ENCODE measurements at regions not wholly inside any gene's neighbourhood (a gene's known extent, or its start where the extent isn't known, plus 50 kb on each side); places are given as distances from the start of the nearest gene placed in this dataset.

GRCh38 chr7:25614415-25614814 is 386.1 kb upstream of the NPVF start:
- CTCF ChIA-PET = no interaction called here
- H3K27ac ChIP-seq = no peak overlapping the region
- no peaks in the 10 kb centered on the region for H3K4me1 ChIP-seq
- no peak overlapping the region for H3K4me2 ChIP-seq
- H3K9me3 ChIP-seq = no peaks in the 10 kb centered on the region; the same call in 1 of the 3 replicates
- ATAC-seq (no peak), DNase-seq (ENCODE audit: low read depth in 1 of 2, low spot score in 1 of 2) (no peak), FAIRE-seq (no peak)
- 10% methylated on average over 3 of the region's 3 CpGs for WGBS (ENCODE audit: missing lambda C conversion rate)
- H3K4me3 ChIP-seq = no peak overlapping the region
- POLR2A ChIA-PET = no interaction called here
- TF ChIP-seq CBX2 (IDR thresholded peaks at IDR 0.05; ENCODE audit: borderline replicate concordance, low read depth) = no peak
- TF ChIP-seq HOXB13 (CRISPR knock-in tag; IDR thresholded peaks at IDR 0.05; ENCODE audit: low read depth) = no peak
- TF ChIP-seq FOSL2 (IDR thresholded peaks at IDR 0.05) = no peak
- no peak for TF ChIP-seq FOSL2 (CRISPR knock-in tag; IDR thresholded peaks at IDR 0.05)
- TF ChIP-seq HEYL (CRISPR knock-in tag; IDR thresholded peaks at IDR 0.05) = no peak
- TF ChIP-seq KDM1A (IDR thresholded peaks at IDR 0.05; ENCODE audit: low read depth) = no peak
- no peak for TF ChIP-seq RCOR1 (IDR thresholded peaks at IDR 0.05; ENCODE audit: low read depth, low read length)
- no peak for TF ChIP-seq MAFK (IDR thresholded peaks at IDR 0.05; ENCODE audit: partially characterized antibody)
- TF ChIP-seq CHD2 (IDR thresholded peaks at IDR 0.05; ENCODE audit: low read length, partially characterized antibody) = no peak
- no peak for TF ChIP-seq CEBPB (IDR thresholded peaks at IDR 0.05)
- TF ChIP-seq HOXA7 (CRISPR knock-in tag; IDR thresholded peaks at IDR 0.05) = no peak
- TF ChIP-seq RNF2 (IDR thresholded peaks at IDR 0.05; ENCODE audit: borderline replicate concordance, low read depth) = no peak
- TF ChIP-seq RARB (CRISPR knock-in tag; IDR thresholded peaks at IDR 0.05) = no peak
- no peak for TF ChIP-seq JUN (IDR thresholded peaks at IDR 0.05)
- TF ChIP-seq PHF8 (IDR thresholded peaks at IDR 0.05; ENCODE audit: borderline replicate concordance, low read depth) = no peak
- TF ChIP-seq CBX8 (IDR thresholded peaks at IDR 0.05) = no peak
- TF ChIP-seq TFCP2L1 (CRISPR knock-in tag; IDR thresholded peaks at IDR 0.05) = no peak
- no peak for TF ChIP-seq RFX5 (IDR thresholded peaks at IDR 0.05)
- TF ChIP-seq EP300 (IDR thresholded peaks at IDR 0.05) = no peak
- TF ChIP-seq BCL3 (IDR thresholded peaks at IDR 0.05) = no peak

- FAIRE-seq (no peak), DNase-seq (ENCODE audit: low read depth in 1 of 2, low spot score in 1 of 2) (no peak), ATAC-seq (no peak)
- H3K4me3 ChIP-seq = no peak overlapping the region
- no peaks in the 10 kb centered on the region; the same call in 1 of the 3 replicates for H3K9me3 ChIP-seq
- ChIA-PET POLR2A (no interaction called here), CTCF (no interaction called here)
- H3K27ac ChIP-seq = no peak overlapping the region
- no peak overlapping the region for H3K4me2 ChIP-seq
- 18% methylated on average over 4 of the region's 4 CpGs for WGBS (ENCODE audit: missing lambda C conversion rate)
- TF ChIP-seq EHF (CRISPR knock-in tag; IDR thresholded peaks at IDR 0.05) (no peak), HEYL (CRISPR knock-in tag; IDR thresholded peaks at IDR 0.05) (no peak), E2F6 (IDR thresholded peaks at IDR 0.05; ENCODE audit: borderline replicate concordance, low read depth) (no peak), HOXB13 (CRISPR knock-in tag; IDR thresholded peaks at IDR 0.05; ENCODE audit: low read depth) (no peak), REST (IDR thresholded peaks at IDR 0.05) (no peak), PBX3 (IDR thresholded peaks at IDR 0.05) (no peak), MYC (IDR thresholded peaks at IDR 0.05; ENCODE audit: borderline replicate concordance, low read length) (no peak), CBX2 (IDR thresholded peaks at IDR 0.05; ENCODE audit: borderline replicate concordance, low read depth) (no peak), CTCF (IDR thresholded peaks at IDR 0.05) (no peak), JUN (IDR thresholded peaks at IDR 0.05) (no peak), RFX5 (IDR thresholded peaks at IDR 0.05) (no peak), ZNF302 (CRISPR knock-in tag; IDR thresholded peaks at IDR 0.05) (no peak), GATA3 (IDR thresholded peaks at IDR 0.05; ENCODE audit: borderline replicate concordance) (no peak), CHD2 (IDR thresholded peaks at IDR 0.05; ENCODE audit: low read length, partially characterized antibody) (no peak), TFCP2L1 (CRISPR knock-in tag; IDR thresholded peaks at IDR 0.05) (no peak), RAD21 (conservative IDR thresholded peaks at IDR 0.05 in 1 of 2, IDR thresholded peaks at IDR 0.05 in 1 of 2) (no peak), POLR2A (IDR thresholded peaks at IDR 0.05; ENCODE audit: low read length) (no peak), MAFK (IDR thresholded peaks at IDR 0.05; ENCODE audit: partially characterized antibody) (no peak)
- H3K4me1 ChIP-seq = no peaks in the 10 kb centered on the region
These were observed 386.7 kb upstream of the NPVF start for GRCh38 chr7:25615003-25615402.

All from A549 (cell line).